ENCODE measurements at regions not wholly inside any gene's neighbourhood (a gene's known extent, or its start where the extent isn't known, plus 50 kb on each side); places are given as distances from the start of the nearest gene placed in this dataset.

DNA sequence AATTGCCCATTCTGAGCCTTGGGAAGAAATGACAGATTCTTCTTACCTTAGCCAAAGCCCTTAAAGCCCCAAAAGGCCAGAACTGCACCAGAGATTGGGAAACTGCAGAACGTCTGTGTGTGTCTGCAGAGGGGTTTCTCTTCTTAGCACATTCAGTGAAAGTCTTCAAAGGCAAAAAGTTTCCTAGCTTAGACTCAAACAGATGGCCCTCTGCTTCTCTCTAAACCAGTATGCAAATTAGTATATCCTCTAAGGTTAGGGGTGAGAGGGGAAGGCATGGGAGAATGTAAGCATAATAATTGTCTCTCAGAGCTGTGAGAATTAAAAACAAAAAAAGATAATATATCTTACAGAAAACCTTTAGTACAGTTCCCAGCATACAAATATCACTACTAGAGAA lies 334.0 kb upstream of the MCTP2 start:
- Histone ChIP-seq H3K4me1 (no peaks in the 10 kb centered on the region), H3K4me3 (no peak overlapping the region), H3K36me3 (replicated peaks in 1 of 2; ENCODE audit: insufficient read depth in 1 of 2, low read depth in 2 of 2) (no peaks in the 10 kb centered on the region), H3K27ac (no peak overlapping the region), H3K27me3 (no peaks in the 10 kb centered on the region), H3K9me3 (no peaks in the 10 kb centered on the region)
- intact Hi-C loops (cut with DNase I): no loop called here
- ATAC-seq (no peak), DNase-seq (no peak)
- TF ChIP-seq, protein P1, sequence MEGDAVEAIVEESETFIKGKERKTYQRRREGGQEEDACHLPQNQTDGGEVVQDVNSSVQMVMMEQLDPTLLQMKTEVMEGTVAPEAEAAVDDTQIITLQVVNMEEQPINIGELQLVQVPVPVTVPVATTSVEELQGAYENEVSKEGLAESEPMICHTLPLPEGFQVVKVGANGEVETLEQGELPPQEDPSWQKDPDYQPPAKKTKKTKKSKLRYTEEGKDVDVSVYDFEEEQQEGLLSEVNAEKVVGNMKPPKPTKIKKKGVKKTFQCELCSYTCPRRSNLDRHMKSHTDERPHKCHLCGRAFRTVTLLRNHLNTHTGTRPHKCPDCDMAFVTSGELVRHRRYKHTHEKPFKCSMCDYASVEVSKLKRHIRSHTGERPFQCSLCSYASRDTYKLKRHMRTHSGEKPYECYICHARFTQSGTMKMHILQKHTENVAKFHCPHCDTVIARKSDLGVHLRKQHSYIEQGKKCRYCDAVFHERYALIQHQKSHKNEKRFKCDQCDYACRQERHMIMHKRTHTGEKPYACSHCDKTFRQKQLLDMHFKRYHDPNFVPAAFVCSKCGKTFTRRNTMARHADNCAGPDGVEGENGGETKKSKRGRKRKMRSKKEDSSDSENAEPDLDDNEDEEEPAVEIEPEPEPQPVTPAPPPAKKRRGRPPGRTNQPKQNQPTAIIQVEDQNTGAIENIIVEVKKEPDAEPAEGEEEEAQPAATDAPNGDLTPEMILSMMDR (IDR thresholded peaks at IDR 0.05): no peak
- TF ChIP-seq POLR2A (IDR thresholded peaks at IDR 0.05): no peak
- 52 to 63% methylated on average over 1 of the region's 1 CpG for WGBS, 2 donors

- no peak for ATAC-seq
Measured at GRCh38 chr15:93895976-93896770, 335.2 kb upstream of the MCTP2 start.

GRCh38 chr15:93894438-93895036 lies 336.8 kb upstream of the MCTP2 start:
- Histone ChIP-seq H3K4me3 (no peak overlapping the region), H3K27ac (no peak overlapping the region), H3K27me3 (no peaks in the 10 kb centered on the region), H3K4me1 (no peaks in the 10 kb centered on the region), H3K36me3 (replicated peaks in 1 of 2; ENCODE audit: insufficient read depth in 1 of 2, low read depth in 2 of 2) (no peaks in the 10 kb centered on the region), H3K9me3 (no peaks in the 10 kb centered on the region)
- DNase-seq: no peak
- TF ChIP-seq, protein P1 (IDR thresholded peaks at IDR 0.05): no peak
- no peak for TF ChIP-seq POLR2A (IDR thresholded peaks at IDR 0.05)
- WGBS, 2 donors: 56 to 63% methylated on average over 3 of the region's 3 CpGs
- no peak for ATAC-seq
- intact Hi-C loops (cut with DNase I): no loop called here

More at GRCh38 chr15:93895976-93896770, 335.2 kb upstream of the MCTP2 start:
- Histone ChIP-seq H3K36me3 (replicated peaks in 1 of 2; ENCODE audit: insufficient read depth in 1 of 2, low read depth in 2 of 2) (no peaks in the 10 kb centered on the region), H3K9me3 (no peaks in the 10 kb centered on the region), H3K4me1 (no peaks in the 10 kb centered on the region), H3K4me3 (no peak overlapping the region), H3K27me3 (no peaks in the 10 kb centered on the region), H3K27ac (no peak overlapping the region)
- intact Hi-C loops (cut with DNase I): no loop called here
- TF ChIP-seq, protein P1 (IDR thresholded peaks at IDR 0.05): no peak
- TF ChIP-seq POLR2A (IDR thresholded peaks at IDR 0.05): no peak
- DNase-seq: no peak
- 61 to 71% methylated on average over 5 of the region's 5 CpGs for WGBS, 2 donors

DNA sequence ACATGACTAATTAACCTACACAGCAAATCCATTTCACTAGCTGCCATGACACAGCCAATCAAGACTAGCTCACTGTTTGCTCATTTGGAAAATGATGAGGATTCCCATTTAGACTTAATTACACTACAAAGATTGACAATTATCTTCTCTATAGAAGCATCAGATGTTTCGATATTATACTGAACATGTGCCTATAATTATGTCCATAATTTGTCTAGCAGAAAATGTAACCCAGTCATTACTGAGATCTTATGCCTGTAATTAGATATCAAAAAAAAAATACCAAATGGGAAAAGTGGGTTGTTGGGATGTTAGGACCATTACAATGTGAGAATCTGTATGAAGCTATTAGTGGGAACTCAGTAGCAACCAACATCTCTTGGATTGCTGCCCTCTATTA lies 344.2 kb upstream of the MCTP2 start:
- Histone ChIP-seq H3K27me3 (no peaks in the 10 kb centered on the region), H3K9me3 (no peaks in the 10 kb centered on the region), H3K27ac (no peak overlapping the region), H3K4me3 (no peak overlapping the region), H3K4me1 (no peaks in the 10 kb centered on the region), H3K36me3 (replicated peaks in 1 of 2; ENCODE audit: insufficient read depth in 1 of 2, low read depth in 2 of 2) (no peaks in the 10 kb centered on the region)
- 77 to 85% methylated on average over 1 of the region's 1 CpG for WGBS, 2 donors
- TF ChIP-seq POLR2A (IDR thresholded peaks at IDR 0.05): no peak
- TF ChIP-seq, protein P1 (IDR thresholded peaks at IDR 0.05): no peak
- intact Hi-C loops (cut with DNase I): no loop called here
- DNase-seq (no peak), ATAC-seq (no peak)
